Liver (tissue), 8 donors: ENCODE measurements at regions not wholly inside any gene's neighbourhood (a gene's known extent, or its start where the extent isn't known, plus 50 kb on each side); places are given as distances from the start of the nearest gene placed in this dataset.

Source experiments
- DNase-seq: peaks from one replicate; pipeline ENCODE4 v3.0.0-alpha.2; 2017; ENCODE audit warnings: low spot score
- H3K27ac ChIP-seq, 2 donors: one replicate each; pipeline ENCODE4 v1.7.0; 2013; ENCODE audit warnings: inconsistent platforms in 2 of 2, low read length in 2 of 2, control low read depth in 1 of 2, low read depth in 1 of 2, mild to moderate bottlenecking in 1 of 2
- H3K27me3 ChIP-seq, 4 donors: one replicate each; pipeline versions ENCODE4 v1.6.1 to v1.7.0; 2013; ENCODE audit warnings: low read length in 3 of 4, inconsistent platforms in 1 of 4, mild to moderate bottlenecking in 1 of 4, moderate library complexity in 1 of 4; ENCODE audit not compliant: control insufficient read depth in 4 of 4, insufficient read depth in 4 of 4
- H3K36me3 ChIP-seq, 4 donors: one replicate each; pipeline versions ENCODE4 v1.6.1 to v1.7.0; 2013; ENCODE audit warnings: low read length in 3 of 4, mild to moderate bottlenecking in 3 of 4, low read depth in 1 of 4, moderate library complexity in 1 of 4; ENCODE audit not compliant: control insufficient read depth in 4 of 4, insufficient read depth in 3 of 4
- H3K4me1 ChIP-seq, 4 donors: one replicate each; pipeline versions ENCODE4 v1.6.1 to v1.7.0; 2013; ENCODE audit warnings: low read length in 3 of 4, mild to moderate bottlenecking in 3 of 4, moderate library complexity in 1 of 4; ENCODE audit not compliant: control insufficient read depth in 4 of 4, insufficient read depth in 4 of 4
- H3K4me3 ChIP-seq, 3 donors: one replicate each; pipeline versions ENCODE4 v1.6.1 to v1.7.0; 2013; ENCODE audit warnings: low read length in 3 of 3, control low read depth in 1 of 3, low read depth in 1 of 3, mild to moderate bottlenecking in 1 of 3
- H3K9ac ChIP-seq, 2 donors: one replicate each; pipeline ENCODE4 v1.7.0; 2013; ENCODE audit warnings: low read length in 2 of 2, mild to moderate bottlenecking in 2 of 2, moderate library complexity in 2 of 2, control low read depth in 1 of 2, low read depth in 1 of 2
- H3K9me3 ChIP-seq, 4 donors: one replicate each; pipeline versions ENCODE4 v1.6.1 to v1.7.0; 2013; ENCODE audit warnings: low read length in 3 of 4; ENCODE audit not compliant: control insufficient read depth in 4 of 4
- ATF3 ChIP-seq: IDR thresholded peaks from 2 replicates; pipeline ENCODE4 v1.6.1; 2016; ENCODE audit warnings: antibody characterized with exemption
- CTCF ChIP-seq: fragments of 150-350 bp; IDR thresholded peaks from 2 replicates; pipeline ENCODE4 v1.5.1; 2017; ENCODE audit warnings: improper control_type of control experiment, low read depth, low read length; ENCODE audit not compliant: missing input control
- EGR1 ChIP-seq, 2 donors: IDR thresholded peaks; 2 replicates each; pipeline ENCODE4 v1.6.1; 2016 to 2018; ENCODE audit warnings: antibody characterized with exemption in 2 of 2, low read depth in 2 of 2
- FOXA1 ChIP-seq: IDR thresholded peaks from 2 replicates; pipeline ENCODE4 v1.6.1; 2016; ENCODE audit warnings: antibody characterized with exemption
- FOXA2 ChIP-seq: IDR thresholded peaks from 2 replicates; pipeline ENCODE4 v1.6.1; 2016; ENCODE audit warnings: antibody characterized with exemption
- GABPA ChIP-seq, 2 donors: IDR thresholded peaks in 1 of 2; conservative IDR thresholded peaks in 1 of 2; 2 replicates each; pipeline ENCODE4 v1.6.1; 2016; ENCODE audit warnings: antibody characterized with exemption in 2 of 2, mild to moderate bottlenecking in 1 of 2, moderate library complexity in 1 of 2
- HNF4A ChIP-seq, 2 donors: conservative IDR thresholded peaks; 2 replicates each; pipeline ENCODE4 v1.6.1; 2016; ENCODE audit warnings: antibody characterized with exemption in 2 of 2, mild to moderate bottlenecking in 2 of 2
- HNF4G ChIP-seq: IDR thresholded peaks from 2 replicates; pipeline ENCODE4 v1.6.1; 2016; ENCODE audit warnings: antibody characterized with exemption
- JUND ChIP-seq, 2 donors: IDR thresholded peaks; 2 replicates each; pipeline ENCODE4 v1.6.1; 2016; ENCODE audit warnings: antibody characterized with exemption in 2 of 2
- MAX ChIP-seq: IDR thresholded peaks from 2 replicates; pipeline ENCODE4 v1.6.1; 2016; ENCODE audit warnings: antibody characterized with exemption
- NR2F2 ChIP-seq: IDR thresholded peaks from 2 replicates; pipeline ENCODE4 v1.6.1; 2016; ENCODE audit warnings: antibody characterized with exemption
- RAD21 ChIP-seq, 2 donors: IDR thresholded peaks; 2 replicates each; pipeline ENCODE4 v1.6.1; 2016; ENCODE audit warnings: antibody characterized with exemption in 2 of 2, mild to moderate bottlenecking in 2 of 2
- REST ChIP-seq: IDR thresholded peaks from 2 replicates; pipeline ENCODE4 v1.6.1; 2016; ENCODE audit warnings: antibody characterized with exemption, mild to moderate bottlenecking
- RXRA ChIP-seq, 2 donors: IDR thresholded peaks; 2 replicates each; pipeline ENCODE4 v1.6.1; 2017 to 2018; ENCODE audit warnings: antibody characterized with exemption in 2 of 2, mild to moderate bottlenecking in 1 of 2
- SP1 ChIP-seq: IDR thresholded peaks from 2 replicates; pipeline ENCODE4 v1.6.1; 2018; ENCODE audit warnings: antibody characterized with exemption, mild to moderate bottlenecking
- TAF1 ChIP-seq: conservative IDR thresholded peaks from 2 replicates; pipeline ENCODE4 v1.6.1; 2016; ENCODE audit warnings: antibody characterized with exemption, mild to moderate bottlenecking
- YY1 ChIP-seq: IDR thresholded peaks from 2 replicates; pipeline ENCODE4 v1.6.1; 2016; ENCODE audit warnings: antibody characterized with exemption, mild to moderate bottlenecking
- ZBTB33 ChIP-seq: IDR thresholded peaks from 2 replicates; pipeline ENCODE4 v1.6.1; 2016; ENCODE audit warnings: antibody characterized with exemption
- WGBS: extraction: QIAGEN DNeasy Blood & Tissue Kit; methylation state at CpG from one replicate; pipeline ENCODE4 v1.1.7; 2013; 5-methylcytosine and 5-hydroxymethylcytosine counted together
- donor health status: healthy.
- donor health status: healthy.
- donor health status: healthy.
- donor health status: healthy.
- donor health status: healthy.

GRCh38 chr9:118305331-118305730 is 601.1 kb downstream of the TLR4 start (continued):
- TF ChIP-seq HNF4A (conservative IDR thresholded peaks at IDR 0.05) (no peak), RXRA (IDR thresholded peaks at IDR 0.05) (no peak), MAX (no peak), FOXA1 (no peak)

GRCh38 chr9:118306801-118307200 is 602.6 kb downstream of the TLR4 start:
- H3K4me1 ChIP-seq = peaks cover 0 to 11% (median 2%) of the 10 kb centered on the region in 4 donors
- no peak overlapping the region for H3K27ac ChIP-seq
- TF ChIP-seq YY1 = no peak
- TF ChIP-seq SP1 = no peak
- no peak for TF ChIP-seq NR2F2
- no peak for TF ChIP-seq HNF4G
- no peak for TF ChIP-seq HNF4A (conservative IDR thresholded peaks at IDR 0.05)
- no peak for TF ChIP-seq JUND (IDR thresholded peaks at IDR 0.05)
- no peak for TF ChIP-seq RAD21 (IDR thresholded peaks at IDR 0.05)
- TF ChIP-seq FOXA1 = no peak
- TF ChIP-seq REST = no peak
- TF ChIP-seq RXRA (IDR thresholded peaks at IDR 0.05) = no peak
- no peak for DNase-seq
- no peaks in the 10 kb centered on the region for H3K27me3 ChIP-seq
- no peak overlapping the region for H3K9ac ChIP-seq
- no peaks in the 10 kb centered on the region for H3K36me3 ChIP-seq
- no peak overlapping the region for H3K4me3 ChIP-seq
- H3K9me3 ChIP-seq = no peaks in the 10 kb centered on the region
- WGBS = 32% methylated on average over 3 of the region's 3 CpGs

GRCh38 chr9:118313965-118314364 is 609.8 kb downstream of the TLR4 start:
- TF ChIP-seq SP1 = no peak
- no peak for TF ChIP-seq MAX
- TF ChIP-seq CTCF = no peak
- no peak for TF ChIP-seq RXRA (IDR thresholded peaks at IDR 0.05)
- TF ChIP-seq ZBTB33 = no peak
- no peak for TF ChIP-seq TAF1
- no peak for TF ChIP-seq EGR1 (IDR thresholded peaks at IDR 0.05; ENCODE audit: low read depth in 2 of 2)
- no peak for TF ChIP-seq NR2F2
- no peak for TF ChIP-seq FOXA1
- no peak for TF ChIP-seq YY1
- TF ChIP-seq GABPA (IDR thresholded peaks at IDR 0.05 in 1 of 2, conservative IDR thresholded peaks at IDR 0.05 in 1 of 2) = no peak
- no peak for TF ChIP-seq HNF4A (conservative IDR thresholded peaks at IDR 0.05)
- TF ChIP-seq REST = no peak
- TF ChIP-seq HNF4G = no peak
- TF ChIP-seq ATF3 = no peak
- no peak for TF ChIP-seq FOXA2
- no peak for TF ChIP-seq RAD21 (IDR thresholded peaks at IDR 0.05)
- WGBS = 89% methylated on average over 3 of the region's 3 CpGs
- H3K9ac ChIP-seq = no peak overlapping the region
- no peaks in the 10 kb centered on the region for H3K4me1 ChIP-seq
- no peaks in the 10 kb centered on the region for H3K27me3 ChIP-seq
- no peaks in the 10 kb centered on the region for H3K9me3 ChIP-seq
- no peaks in the 10 kb centered on the region for H3K36me3 ChIP-seq
- H3K27ac ChIP-seq = no peak overlapping the region
- no peak for DNase-seq
- no peak overlapping the region for H3K4me3 ChIP-seq
